IPS-NIHi11 (cell line): ENCODE measurements at regions not wholly inside any gene's neighbourhood (a gene's known extent, or its start where the extent isn't known, plus 50 kb on each side); places are given as distances from the start of the nearest gene placed in this dataset.
A peak's percentile ranks its signal among the peaks of the same experiment; 100 is the strongest.

Experiments
- DNase-seq: peaks from one replicate; pipeline ENCODE4 v3.0.0; 2012; ENCODE audit warnings: mixed read lengths, low spot score

GRCh38 chr12:91395628-91396135 lies 213.1 kb upstream of the DCN start:
- DNase-seq, result no peak

- DNase-seq, result no peak
Measured at GRCh38 chr12:91394903-91395302, 212.3 kb upstream of the DCN start.

- DNase-seq, result no peak
Measured at GRCh38 chr12:91388573-91388972, 206.0 kb upstream of the DCN start.

GRCh38 chr12:91387461-91388134 lies 205.0 kb upstream of the DCN start:
- no peak for DNase-seq

GRCh38 chr12:91384806-91385205 lies 202.2 kb upstream of the DCN start:
- no peak for DNase-seq

GRCh38 chr12:91384366-91384765 lies 201.7 kb upstream of the DCN start:
- DNase-seq, result no peak

GRCh38 chr12:91383099-91383498 lies 200.5 kb upstream of the DCN start:
- DNase-seq, result no peak

- peak; percentile 54 for DNase-seq
Measured at GRCh38 chr12:91382081-91382543, 199.5 kb upstream of the DCN start.

GRCh38 chr12:91381309-91381804 lies 198.7 kb upstream of the DCN start:
- DNase-seq, result peak; percentile 82

GRCh38 chr12:91380631-91381030 lies 198.0 kb upstream of the DCN start:
- DNase-seq, result no peak

GRCh38 chr12:91379051-91379775 lies 196.6 kb upstream of the DCN start:
- DNase-seq, result no peak

- no peak for DNase-seq
Measured at GRCh38 chr12:91377436-91377835, 194.8 kb upstream of the DCN start.

- DNase-seq, result no peak
Measured at GRCh38 chr12:91373086-91373485, 190.5 kb upstream of the DCN start.

GRCh38 chr12:91370086-91370868 lies 187.7 kb upstream of the DCN start:
- DNase-seq, result peak; percentile 53

- DNase-seq, result no peak
Measured at GRCh38 chr12:91368613-91369012, 186.0 kb upstream of the DCN start.

- DNase-seq, result peak; percentile 23
Measured at GRCh38 chr12:91367234-91367849, 184.7 kb upstream of the DCN start.

- no peak for DNase-seq
Measured at GRCh38 chr12:91364471-91365184, 182.0 kb upstream of the DCN start.

GRCh38 chr12:91361864-91362263 lies 179.2 kb upstream of the DCN start:
- peak; percentile 17 for DNase-seq

- DNase-seq, result no peak
Measured at GRCh38 chr12:91357381-91357780, 174.8 kb upstream of the DCN start.

- no peak for DNase-seq
Measured at GRCh38 chr12:91356405-91356804, 173.8 kb upstream of the DCN start.
